Activated B cell treated with CpG ODN at 0.5 μM for 24 hours (primary cell): ENCODE measurements at regions not wholly inside any gene's neighbourhood (a gene's known extent, or its start where the extent isn't known, plus 50 kb on each side); places are given as distances from the start of the nearest gene placed in this dataset.

Experiments
- ATAC-seq: fragments of 200-7000 bp; cut with Tn5 transposase; one replicate; pipeline ENCODE4 v1.10.0; 2021; ENCODE audit warnings: low read depth, mild to moderate bottlenecking, moderate library complexity
- CTCF ChIA-PET: fragments of 350-600 bp; sonication (Branson Sonifier 250); formaldehyde crosslinking; loops from one replicate; lab custom pipeline; 2021; ENCODE audit warnings: antibody characterized with exemption; lab: Charles Lee
- POLR2A ChIA-PET: fragments of 350-600 bp; sonication (Branson Sonifier 250); formaldehyde crosslinking; loops from one replicate; lab custom pipeline; 2021; ENCODE audit warnings: antibody characterized with exemption; lab: Charles Lee
- DNase-seq: peaks from one replicate; pipeline ENCODE4 v3.0.0; 2022
- H3K27ac Mint-ChIP-seq: one replicate; pipeline ENCODE4 v1.8.0; 2020; ENCODE audit warnings: mixed read lengths
- H3K27me3 Mint-ChIP-seq: one replicate; pipeline ENCODE4 v1.8.0; 2021; ENCODE audit warnings: mixed read lengths
- H3K36me3 Mint-ChIP-seq: one replicate; pipeline ENCODE4 v1.8.0; 2021; ENCODE audit warnings: low read depth, mixed read lengths
- H3K4me1 Mint-ChIP-seq: one replicate; pipeline ENCODE4 v1.8.0; 2021; ENCODE audit warnings: mixed read lengths
- H3K4me3 Mint-ChIP-seq: one replicate; pipeline ENCODE4 v1.8.0; 2020; ENCODE audit warnings: mild to moderate bottlenecking, mixed read lengths
- H3K9me3 Mint-ChIP-seq: one replicate; pipeline ENCODE4 v1.8.0; 2020; ENCODE audit warnings: mixed read lengths
- intact Hi-C: fragments of 100-400 bp; cut with micrococcal nuclease; formaldehyde crosslinking; loops from one replicate; pipeline ENCODE4 v1.15.1; 2024
- TF ChIP-seq, protein P1 (sequence below): fragments of 200-600 bp; IDR thresholded peaks from one replicate; pipeline ENCODE4 v1.8.0; 2022; ENCODE audit warnings: antibody characterized with exemption, mild to moderate bottlenecking

DNA sequence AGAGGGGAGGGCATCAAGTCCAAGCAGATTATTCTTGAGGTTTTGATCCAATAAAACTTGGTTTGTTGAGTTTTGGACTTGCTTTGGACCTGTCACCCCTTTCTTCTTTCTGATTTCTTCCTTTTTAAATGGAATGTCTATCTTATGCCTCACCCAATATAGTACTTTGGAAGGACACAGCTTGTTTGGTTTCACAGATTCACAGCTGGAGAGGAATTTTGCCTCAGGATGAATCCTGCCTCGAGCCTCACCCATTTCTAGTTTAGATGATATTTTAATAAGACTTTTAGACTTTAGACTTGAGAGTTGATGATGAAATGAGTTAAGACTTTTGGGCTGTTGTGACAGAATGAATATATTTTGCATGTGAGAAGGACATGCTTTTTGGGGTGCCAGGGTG lies 136.9 kb upstream of the PDE5A start:
- no peak overlapping the region for H3K4me3 Mint-ChIP-seq
- ATAC-seq, result no peak
- intact Hi-C loops, result no loop called here
- no peaks in the 10 kb centered on the region for H3K9me3 Mint-ChIP-seq
- H3K27me3 Mint-ChIP-seq, result no peaks in the 10 kb centered on the region
- no peaks in the 10 kb centered on the region for H3K4me1 Mint-ChIP-seq
- no peak overlapping the region for H3K27ac Mint-ChIP-seq
- TF ChIP-seq, protein P1, sequence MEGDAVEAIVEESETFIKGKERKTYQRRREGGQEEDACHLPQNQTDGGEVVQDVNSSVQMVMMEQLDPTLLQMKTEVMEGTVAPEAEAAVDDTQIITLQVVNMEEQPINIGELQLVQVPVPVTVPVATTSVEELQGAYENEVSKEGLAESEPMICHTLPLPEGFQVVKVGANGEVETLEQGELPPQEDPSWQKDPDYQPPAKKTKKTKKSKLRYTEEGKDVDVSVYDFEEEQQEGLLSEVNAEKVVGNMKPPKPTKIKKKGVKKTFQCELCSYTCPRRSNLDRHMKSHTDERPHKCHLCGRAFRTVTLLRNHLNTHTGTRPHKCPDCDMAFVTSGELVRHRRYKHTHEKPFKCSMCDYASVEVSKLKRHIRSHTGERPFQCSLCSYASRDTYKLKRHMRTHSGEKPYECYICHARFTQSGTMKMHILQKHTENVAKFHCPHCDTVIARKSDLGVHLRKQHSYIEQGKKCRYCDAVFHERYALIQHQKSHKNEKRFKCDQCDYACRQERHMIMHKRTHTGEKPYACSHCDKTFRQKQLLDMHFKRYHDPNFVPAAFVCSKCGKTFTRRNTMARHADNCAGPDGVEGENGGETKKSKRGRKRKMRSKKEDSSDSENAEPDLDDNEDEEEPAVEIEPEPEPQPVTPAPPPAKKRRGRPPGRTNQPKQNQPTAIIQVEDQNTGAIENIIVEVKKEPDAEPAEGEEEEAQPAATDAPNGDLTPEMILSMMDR, result no peak
- ChIA-PET POLR2A (no interaction called here), CTCF (no interaction called here)
- no peak for DNase-seq
- H3K36me3 Mint-ChIP-seq, result no peaks in the 10 kb centered on the region

DNA sequence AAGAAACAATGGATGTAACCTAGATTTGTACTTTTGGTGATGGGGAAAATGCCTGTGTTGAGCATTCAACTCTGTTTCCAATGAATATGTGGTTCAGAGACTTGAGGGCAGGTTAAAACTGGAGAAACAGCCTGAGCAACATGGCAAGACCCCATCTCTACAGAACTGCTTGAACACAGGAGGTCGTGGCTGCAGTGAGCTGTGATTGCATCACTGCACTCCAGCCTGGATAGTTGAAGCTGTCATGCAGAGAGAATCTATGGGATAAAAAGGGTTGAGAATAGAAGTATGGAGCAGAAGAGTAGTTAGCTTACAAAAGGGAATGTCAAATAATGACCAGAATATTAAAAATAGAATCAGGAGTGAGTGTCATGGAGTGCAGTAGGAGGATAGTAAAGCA lies 134.8 kb upstream of the PDE5A start:
- POLR2A ChIA-PET, result no interaction called here
- intact Hi-C loops, result no loop called here

DNA sequence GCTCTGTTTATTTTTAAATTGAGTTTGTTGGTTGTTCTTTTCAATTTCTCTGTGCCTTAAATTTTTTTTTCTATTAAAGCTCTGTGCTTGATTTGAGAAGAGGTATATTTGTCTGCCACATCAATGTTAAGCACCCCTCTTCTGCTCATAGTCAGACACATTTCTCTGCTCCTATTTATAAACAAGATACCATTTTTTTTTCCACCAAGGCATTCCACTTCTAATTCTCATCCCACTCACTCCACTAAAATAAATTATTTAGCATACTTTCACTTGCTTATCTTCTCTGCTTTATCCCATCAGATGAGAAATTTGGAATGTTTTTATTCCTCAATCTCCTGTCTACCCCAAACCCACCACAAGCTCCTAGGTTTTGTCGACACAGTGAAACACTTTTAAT lies 127.0 kb upstream of the PDE5A start:
- H3K4me3 Mint-ChIP-seq, result no peak overlapping the region
- no peaks in the 10 kb centered on the region for H3K4me1 Mint-ChIP-seq
- POLR2A ChIA-PET, result no interaction called here
- intact Hi-C loops, result no loop called here
- no peak overlapping the region for H3K27ac Mint-ChIP-seq
- no peaks in the 10 kb centered on the region for H3K9me3 Mint-ChIP-seq
- CTCF ChIA-PET, result no interaction called here
- DNase-seq, result no peak
- H3K27me3 Mint-ChIP-seq, result no peaks in the 10 kb centered on the region
- no peaks in the 10 kb centered on the region for H3K36me3 Mint-ChIP-seq
- no peak for ATAC-seq
- TF ChIP-seq, protein P1, result no peak

More for the DNA sequence above, 134.8 kb upstream of the PDE5A start:
- Mint-ChIP-seq H3K27ac (no peak overlapping the region), H3K4me3 (no peak overlapping the region), H3K27me3 (no peaks in the 10 kb centered on the region), H3K36me3 (no peaks in the 10 kb centered on the region), H3K9me3 (no peaks in the 10 kb centered on the region), H3K4me1 (no peaks in the 10 kb centered on the region)
- DNase-seq (no peak), ATAC-seq (no peak)
- TF ChIP-seq, protein P1, result no peak
- CTCF ChIA-PET, result no interaction called here

DNA sequence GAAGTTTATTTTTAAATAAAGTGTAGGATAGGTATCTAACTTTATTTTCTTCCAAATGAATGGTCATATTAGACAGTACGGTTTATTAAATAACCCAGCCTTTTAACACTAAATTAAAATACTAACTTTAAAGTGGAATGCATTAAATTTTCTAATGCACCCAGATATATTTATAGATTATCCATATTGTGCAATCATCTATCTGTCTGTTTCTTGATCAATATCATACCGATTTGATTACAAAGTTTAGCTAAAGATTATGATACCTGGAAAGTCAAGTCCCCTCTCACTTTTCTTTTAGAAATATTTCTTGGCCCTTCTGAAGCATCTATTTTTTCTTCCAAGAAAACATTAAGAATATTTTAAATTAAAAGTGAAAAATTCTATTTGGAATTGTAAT lies 124.3 kb upstream of the PDE5A start:
- Mint-ChIP-seq H3K36me3 (no peaks in the 10 kb centered on the region), H3K4me3 (no peak overlapping the region), H3K27ac (no peak overlapping the region), H3K27me3 (no peaks in the 10 kb centered on the region), H3K4me1 (no peaks in the 10 kb centered on the region), H3K9me3 (no peaks in the 10 kb centered on the region)
- ChIA-PET POLR2A (no interaction called here), CTCF (no interaction called here)
- ATAC-seq, result no peak
- TF ChIP-seq, protein P1, result no peak
- intact Hi-C loops, result no loop called here
- DNase-seq, result no peak

DNA sequence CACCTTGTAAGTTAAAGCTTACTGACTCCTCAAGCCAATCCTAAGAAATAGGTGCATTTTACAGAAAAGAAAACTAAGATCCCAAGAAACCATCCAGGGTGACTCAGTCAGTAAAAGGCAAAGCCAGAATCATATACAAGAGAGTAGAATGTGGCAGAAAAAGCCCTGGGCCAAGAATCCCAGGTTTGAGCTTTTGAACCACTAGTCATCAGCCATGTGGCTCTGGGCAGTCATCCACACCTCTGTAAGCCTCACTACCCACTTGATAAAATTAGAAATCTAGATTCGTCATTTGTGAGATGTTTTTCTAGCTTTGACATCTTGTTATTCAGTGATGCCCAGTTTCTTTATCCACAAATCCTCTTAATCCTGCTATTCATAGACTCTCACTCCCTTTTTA lies 122.2 kb upstream of the PDE5A start:
- TF ChIP-seq, protein P1, result no peak
- Mint-ChIP-seq H3K9me3 (no peaks in the 10 kb centered on the region), H3K4me1 (no peaks in the 10 kb centered on the region), H3K4me3 (no peak overlapping the region), H3K27ac (no peak overlapping the region), H3K36me3 (no peaks in the 10 kb centered on the region), H3K27me3 (no peaks in the 10 kb centered on the region)
- CTCF ChIA-PET, result no interaction called here
- no peak for ATAC-seq
- POLR2A ChIA-PET, result no interaction called here
- intact Hi-C loops, result no loop called here
- DNase-seq, result no peak
